IPS DF 4.7 (cell line): ENCODE measurements at regions not wholly inside any gene's neighbourhood (a gene's known extent, or its start where the extent isn't known, plus 50 kb on each side); places are given as distances from the start of the nearest gene placed in this dataset.
A peak's percentile ranks its signal among the peaks of the same experiment; 100 is the strongest.
"Not testable (repeated sequence)": the region's sequence is repeated elsewhere in the genome, so short reads cannot be mapped to it uniquely, and the experiment has no call there.

Experiments
- DNase-seq: peaks from one replicate; pipeline ENCODE4 v3.0.0-alpha.2; 2013; ENCODE audit warnings: low spot score; ENCODE audit errors: extremely low read depth

- not testable (repeated sequence) for DNase-seq
Measured at GRCh38 chr4:14358544-14359160, 643.6 kb upstream of the CPEB2 start.

DNA sequence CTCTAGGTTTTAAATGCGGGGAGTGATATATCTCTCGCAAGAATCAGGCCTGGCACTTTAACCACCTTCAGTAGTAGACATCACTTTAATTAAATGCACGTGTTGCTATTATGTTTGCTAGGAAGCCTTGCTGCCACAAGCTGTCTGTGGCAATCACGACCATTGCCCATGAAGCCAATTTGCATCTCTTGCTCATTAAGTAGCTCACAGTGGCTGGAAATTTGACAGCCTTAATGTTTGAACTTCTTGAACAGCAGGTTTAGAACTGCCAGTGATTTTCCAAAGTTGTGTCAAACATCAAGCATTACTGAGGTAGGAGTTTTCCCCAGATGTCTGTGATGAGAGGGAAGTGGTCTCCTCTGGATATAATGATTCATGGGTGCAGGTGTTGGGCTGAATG lies 642.3 kb upstream of the CPEB2 start:
- no peak for DNase-seq

GRCh38 chr4:14361084-14361483 lies 641.2 kb upstream of the CPEB2 start:
- DNase-seq, result no peak

DNA sequence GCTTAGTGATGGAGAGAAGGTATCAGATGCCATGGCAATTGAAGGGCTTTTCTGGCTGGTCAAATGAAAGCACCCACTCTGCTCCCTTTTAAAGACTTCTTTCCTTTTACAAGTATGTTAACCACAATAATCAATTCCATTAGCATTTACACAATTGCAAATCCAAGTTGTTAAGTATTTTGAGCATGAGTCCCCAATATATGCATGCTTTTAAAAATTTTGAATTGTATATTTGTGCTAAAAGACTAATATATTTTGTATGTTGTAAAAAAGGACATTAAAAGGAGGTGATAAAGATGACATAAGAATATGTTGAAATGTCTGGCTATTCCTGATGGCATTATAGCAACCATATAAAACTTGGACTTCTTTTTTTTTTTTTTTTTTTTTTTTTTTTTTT lies 639.9 kb upstream of the CPEB2 start:
- no peak for DNase-seq

DNA sequence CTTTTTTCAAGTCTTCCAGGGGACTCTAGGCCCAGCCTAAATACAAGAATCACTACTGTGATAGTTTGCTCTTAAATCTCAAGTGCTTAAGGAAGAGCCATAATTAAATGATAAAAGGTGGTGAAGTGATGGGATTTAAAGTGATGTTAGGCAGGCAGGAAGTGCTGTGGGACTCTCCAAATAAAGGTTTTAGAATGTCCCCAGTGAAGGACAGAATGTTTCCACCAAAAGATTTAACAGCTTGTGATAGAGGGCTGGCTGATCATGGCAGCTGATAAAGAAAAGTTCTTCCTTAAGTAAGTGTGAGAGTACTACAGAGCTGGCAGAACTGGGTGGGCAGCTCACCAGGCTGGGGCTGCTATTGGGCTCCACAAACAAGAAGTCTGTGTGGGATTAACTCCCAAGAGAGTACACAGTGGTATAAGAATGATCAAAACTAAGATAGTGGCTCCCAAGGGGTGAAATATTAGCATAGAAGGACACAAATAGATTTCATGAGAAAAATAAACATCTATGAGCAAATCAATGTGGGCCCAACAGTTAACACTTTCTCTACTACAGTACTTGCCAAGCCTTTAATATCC lies 637.2 kb upstream of the CPEB2 start:
- DNase-seq, result peak; percentile 7

- no peak for DNase-seq
Measured at GRCh38 chr4:14368391-14368790, 633.9 kb upstream of the CPEB2 start.

DNA sequence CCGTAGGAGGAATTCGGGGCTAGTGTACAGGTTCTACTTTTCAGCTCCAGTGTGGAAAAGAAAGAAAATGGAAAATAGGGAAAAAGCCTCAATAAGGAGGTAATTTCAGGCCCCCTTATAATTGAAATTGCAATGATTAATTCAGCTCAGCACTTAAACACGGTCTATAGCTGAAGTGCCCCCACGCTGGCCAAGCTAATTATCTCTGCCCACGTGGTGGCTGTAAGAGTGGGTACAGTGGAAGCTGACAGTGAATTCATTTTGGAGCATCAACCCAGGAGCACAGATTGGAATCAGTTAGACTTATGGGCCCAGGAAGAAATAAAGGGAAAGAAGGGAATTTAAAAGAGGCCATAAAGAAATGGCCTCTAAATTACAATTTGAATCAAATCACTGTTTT lies 631.1 kb upstream of the CPEB2 start:
- DNase-seq, result no peak

- DNase-seq, result no peak
Measured at GRCh38 chr4:14375816-14376215, 626.5 kb upstream of the CPEB2 start.

DNA sequence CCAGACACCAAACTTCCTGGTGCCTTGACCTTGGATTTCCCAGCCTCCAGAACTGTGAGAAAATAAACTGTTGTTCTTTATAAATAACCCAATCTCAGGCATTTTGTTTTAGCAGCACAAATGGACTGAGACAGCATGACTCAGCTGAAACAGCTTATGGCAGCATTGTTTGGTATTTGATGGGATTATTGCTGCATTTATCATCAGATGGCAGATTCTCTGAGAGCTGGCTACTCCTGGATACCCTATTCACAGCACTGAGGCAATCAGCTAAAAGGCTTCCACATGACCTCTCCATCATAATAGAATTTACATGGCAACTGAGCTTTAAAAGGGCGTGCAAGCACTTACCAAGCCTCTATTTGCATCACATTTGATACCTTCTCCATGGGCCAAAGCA lies 623.1 kb upstream of the CPEB2 start:
- DNase-seq, result no peak

GRCh38 chr4:14383652-14384051 lies 618.6 kb upstream of the CPEB2 start:
- DNase-seq, result no peak

- no peak for DNase-seq
Measured at GRCh38 chr4:14384824-14385223, 617.5 kb upstream of the CPEB2 start.

DNA sequence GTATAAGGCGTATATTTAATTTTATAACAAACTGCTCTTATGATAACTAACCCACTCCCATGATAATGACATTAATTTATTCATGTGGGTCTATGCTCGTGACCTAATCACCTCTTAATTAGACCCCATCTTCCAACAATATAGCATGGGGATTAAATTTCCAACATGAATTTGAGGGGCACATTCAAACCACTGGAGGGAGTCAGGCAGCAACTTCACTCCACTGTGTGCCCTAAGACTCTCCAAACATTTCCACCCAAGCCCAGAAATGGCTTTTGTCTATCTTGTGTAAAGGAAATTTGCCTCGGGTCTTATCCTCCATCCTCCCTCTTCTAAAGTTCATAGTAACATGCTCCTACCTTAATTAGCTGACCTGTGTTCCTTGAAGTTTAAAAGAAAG lies 616.1 kb upstream of the CPEB2 start:
- no peak for DNase-seq

DNA sequence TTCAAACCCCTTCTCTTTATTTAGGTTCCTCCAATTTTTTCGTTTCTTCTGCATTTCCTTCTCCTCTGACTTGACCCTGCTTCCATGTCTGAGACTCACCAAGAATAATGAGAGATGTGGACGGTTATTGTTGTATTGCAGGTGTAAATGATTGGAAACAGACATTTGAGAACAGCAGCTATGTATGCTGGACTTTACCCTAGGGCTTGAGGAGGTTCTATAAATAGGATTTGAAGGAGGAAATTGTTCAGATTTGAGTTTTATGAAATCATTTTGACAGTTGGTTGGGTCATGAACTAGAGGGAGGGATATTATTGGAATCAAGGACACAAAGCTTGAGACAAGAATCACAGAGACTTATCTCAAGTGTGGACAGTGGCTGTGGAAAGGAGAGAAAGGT lies 614.6 kb upstream of the CPEB2 start:
- DNase-seq, result no peak

GRCh38 chr4:14392378-14392777 lies 609.9 kb upstream of the CPEB2 start:
- DNase-seq, result no peak

GRCh38 chr4:14396183-14396582 lies 606.1 kb upstream of the CPEB2 start:
- no peak for DNase-seq

DNA sequence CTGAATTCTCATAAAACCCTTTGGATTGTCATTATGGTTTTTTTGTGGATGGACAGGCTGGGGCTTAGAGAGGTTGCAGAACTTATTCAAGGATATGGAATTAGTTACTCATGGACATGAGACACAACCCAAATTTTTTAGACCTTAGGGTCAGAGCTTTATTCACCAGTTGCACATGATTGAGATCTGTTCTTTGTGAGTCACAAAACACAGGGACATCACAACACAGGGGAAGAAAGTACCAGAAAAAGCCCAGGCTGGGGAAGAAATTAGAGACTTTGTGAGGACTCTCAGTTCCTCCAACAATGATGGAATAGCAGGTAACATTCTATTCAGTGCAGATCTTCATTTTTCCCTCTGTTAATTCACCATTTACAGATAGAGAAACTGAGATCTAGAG lies 602.4 kb upstream of the CPEB2 start:
- DNase-seq, result no peak

DNA sequence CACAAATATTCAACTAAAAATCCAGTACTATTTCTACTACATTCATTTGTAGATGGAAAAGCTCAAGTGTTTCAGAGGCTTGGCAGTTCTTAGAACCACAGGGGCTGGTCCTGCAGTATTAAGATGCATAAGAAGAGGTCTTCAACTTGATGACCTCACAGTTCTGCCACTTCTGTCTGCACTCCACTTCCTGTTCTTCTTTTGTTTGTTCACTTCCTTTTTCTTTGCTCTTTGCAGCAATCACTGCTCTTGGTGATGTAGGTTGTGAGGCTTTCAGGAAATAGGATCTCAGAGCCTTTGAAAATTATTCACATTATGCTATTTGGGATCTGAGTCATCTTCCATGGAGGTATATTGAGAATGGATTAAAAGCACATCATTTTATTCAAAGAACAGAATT lies 602.0 kb upstream of the CPEB2 start:
- DNase-seq, result no peak

- DNase-seq, result no peak
Measured at GRCh38 chr4:14403132-14403531, 599.1 kb upstream of the CPEB2 start.

GRCh38 chr4:14404730-14405129 lies 597.6 kb upstream of the CPEB2 start:
- DNase-seq, result no peak

GRCh38 chr4:14410516-14410915 lies 591.8 kb upstream of the CPEB2 start:
- DNase-seq, result no peak

DNA sequence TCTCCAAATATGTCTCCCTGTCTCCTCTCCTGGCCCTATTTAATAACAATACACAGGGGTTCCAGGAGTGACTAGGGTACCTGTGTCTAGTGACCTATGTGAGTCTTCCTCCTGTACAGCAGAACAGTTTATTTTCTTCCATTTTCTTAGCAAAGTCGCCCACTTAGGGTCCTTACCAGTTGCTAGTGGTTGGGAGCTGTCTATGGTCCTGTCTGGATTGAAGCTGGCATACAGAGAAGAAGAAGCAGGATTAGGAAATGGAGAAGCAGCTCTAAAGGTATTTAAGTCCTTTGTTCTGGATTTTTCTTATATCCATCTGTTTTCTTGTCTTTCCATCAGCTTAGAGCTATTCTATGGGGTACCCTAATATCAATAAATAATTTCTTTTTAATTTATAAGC lies 587.1 kb upstream of the CPEB2 start:
- no peak for DNase-seq

- no peak for DNase-seq
Measured at GRCh38 chr4:14419516-14419915, 582.8 kb upstream of the CPEB2 start.

DNA sequence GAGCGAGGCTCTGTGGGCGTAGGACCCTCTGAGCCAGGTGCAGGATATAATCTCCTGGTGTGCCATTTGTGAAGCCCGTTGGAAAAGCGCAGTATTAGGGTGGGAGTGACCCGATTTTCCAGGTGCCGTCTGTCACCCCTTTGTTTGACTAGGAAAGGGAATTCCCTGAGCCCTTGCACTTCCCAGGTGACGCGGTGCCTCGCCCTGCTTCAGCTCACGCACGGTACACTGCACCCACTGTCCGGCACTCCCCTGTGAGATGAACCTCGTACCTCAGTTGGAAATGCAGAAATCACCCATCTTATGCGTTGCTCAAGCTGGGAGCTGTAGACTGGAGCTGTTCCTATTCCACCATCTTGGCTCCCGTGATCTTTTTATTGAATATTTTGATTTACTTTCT lies 576.0 kb upstream of the CPEB2 start:
- DNase-seq, result not testable (repeated sequence)

DNA sequence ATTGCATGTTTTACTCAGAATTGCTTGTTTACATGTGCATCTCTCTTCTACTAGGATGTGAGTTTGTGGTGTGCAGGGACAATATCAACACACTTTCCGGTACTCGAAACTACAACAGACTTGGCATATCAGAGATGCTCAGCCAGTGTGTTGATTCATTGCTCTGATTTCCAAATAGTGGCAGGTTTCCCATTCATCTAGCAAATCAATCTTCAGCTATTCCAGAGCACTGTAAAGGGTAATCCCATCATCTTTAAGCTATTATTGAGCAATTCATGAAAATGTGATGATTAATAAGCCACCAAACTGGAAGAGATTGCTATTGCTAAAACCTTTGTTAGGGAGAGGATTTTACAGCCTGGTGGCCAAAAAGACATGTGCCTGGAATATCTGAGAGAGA lies 574.2 kb upstream of the CPEB2 start:
- DNase-seq, result no peak
